PFSK-1 (cell line): ENCODE measurements at regions not wholly inside any gene's neighbourhood (a gene's known extent, or its start where the extent isn't known, plus 50 kb on each side); places are given as distances from the start of the nearest gene placed in this dataset.

Experiments
- FOXP2 ChIP-seq: optimal IDR thresholded peaks from 2 replicates; pipeline ENCODE3; 2011; ENCODE audit warnings: borderline replicate concordance, control low read depth, inconsistent platforms; ENCODE audit not compliant: insufficient read depth; ENCODE audit errors: extremely low read length, extremely low read depth
- POLR2AphosphoS5 ChIP-seq: IDR thresholded peaks from 2 replicates; pipeline ENCODE4 v1.6.1; 2012; ENCODE audit warnings: low read depth, mild to moderate bottlenecking, control low read depth, low read length, moderate library complexity
- SIN3A ChIP-seq: IDR thresholded peaks from 2 replicates; pipeline ENCODE4 v1.6.1; 2012; ENCODE audit warnings: mild to moderate bottlenecking, low read length, moderate library complexity, borderline replicate concordance; ENCODE audit not compliant: insufficient read depth
- TAF1 ChIP-seq: IDR thresholded peaks from 2 replicates; pipeline ENCODE4 v1.6.1; 2012; ENCODE audit warnings: low read length, control low read depth, borderline replicate concordance; ENCODE audit not compliant: insufficient read depth
- TF ChIP-seq, protein P1 (sequence below), 2 experiments: IDR thresholded peaks; 2 replicates each; pipeline versions ENCODE4 v1.6.1 to v1.8.0; 2011 to 2012; ENCODE audit warnings: low read depth in 2 of 2, low read length in 2 of 2, control low read depth in 1 of 2, inconsistent platforms in 1 of 2, mild to moderate bottlenecking in 1 of 2, moderate library complexity in 1 of 2; ENCODE audit not compliant: insufficient read depth in 1 of 2

GRCh38 chr6:166014966-166015365 lies 152.7 kb downstream of the TBXT start:
- TF ChIP-seq TAF1 = no peak
- no peak for TF ChIP-seq POLR2AphosphoS5
- no peak for TF ChIP-seq SIN3A
- no peak for TF ChIP-seq FOXP2
- TF ChIP-seq, protein P1, sequence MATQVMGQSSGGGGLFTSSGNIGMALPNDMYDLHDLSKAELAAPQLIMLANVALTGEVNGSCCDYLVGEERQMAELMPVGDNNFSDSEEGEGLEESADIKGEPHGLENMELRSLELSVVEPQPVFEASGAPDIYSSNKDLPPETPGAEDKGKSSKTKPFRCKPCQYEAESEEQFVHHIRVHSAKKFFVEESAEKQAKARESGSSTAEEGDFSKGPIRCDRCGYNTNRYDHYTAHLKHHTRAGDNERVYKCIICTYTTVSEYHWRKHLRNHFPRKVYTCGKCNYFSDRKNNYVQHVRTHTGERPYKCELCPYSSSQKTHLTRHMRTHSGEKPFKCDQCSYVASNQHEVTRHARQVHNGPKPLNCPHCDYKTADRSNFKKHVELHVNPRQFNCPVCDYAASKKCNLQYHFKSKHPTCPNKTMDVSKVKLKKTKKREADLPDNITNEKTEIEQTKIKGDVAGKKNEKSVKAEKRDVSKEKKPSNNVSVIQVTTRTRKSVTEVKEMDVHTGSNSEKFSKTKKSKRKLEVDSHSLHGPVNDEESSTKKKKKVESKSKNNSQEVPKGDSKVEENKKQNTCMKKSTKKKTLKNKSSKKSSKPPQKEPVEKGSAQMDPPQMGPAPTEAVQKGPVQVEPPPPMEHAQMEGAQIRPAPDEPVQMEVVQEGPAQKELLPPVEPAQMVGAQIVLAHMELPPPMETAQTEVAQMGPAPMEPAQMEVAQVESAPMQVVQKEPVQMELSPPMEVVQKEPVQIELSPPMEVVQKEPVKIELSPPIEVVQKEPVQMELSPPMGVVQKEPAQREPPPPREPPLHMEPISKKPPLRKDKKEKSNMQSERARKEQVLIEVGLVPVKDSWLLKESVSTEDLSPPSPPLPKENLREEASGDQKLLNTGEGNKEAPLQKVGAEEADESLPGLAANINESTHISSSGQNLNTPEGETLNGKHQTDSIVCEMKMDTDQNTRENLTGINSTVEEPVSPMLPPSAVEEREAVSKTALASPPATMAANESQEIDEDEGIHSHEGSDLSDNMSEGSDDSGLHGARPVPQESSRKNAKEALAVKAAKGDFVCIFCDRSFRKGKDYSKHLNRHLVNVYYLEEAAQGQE (IDR thresholded peaks at IDR 0.05; ENCODE audit: insufficient read depth in 1 of 2, low read depth in 2 of 2, low read length in 2 of 2) = no peak

DNA sequence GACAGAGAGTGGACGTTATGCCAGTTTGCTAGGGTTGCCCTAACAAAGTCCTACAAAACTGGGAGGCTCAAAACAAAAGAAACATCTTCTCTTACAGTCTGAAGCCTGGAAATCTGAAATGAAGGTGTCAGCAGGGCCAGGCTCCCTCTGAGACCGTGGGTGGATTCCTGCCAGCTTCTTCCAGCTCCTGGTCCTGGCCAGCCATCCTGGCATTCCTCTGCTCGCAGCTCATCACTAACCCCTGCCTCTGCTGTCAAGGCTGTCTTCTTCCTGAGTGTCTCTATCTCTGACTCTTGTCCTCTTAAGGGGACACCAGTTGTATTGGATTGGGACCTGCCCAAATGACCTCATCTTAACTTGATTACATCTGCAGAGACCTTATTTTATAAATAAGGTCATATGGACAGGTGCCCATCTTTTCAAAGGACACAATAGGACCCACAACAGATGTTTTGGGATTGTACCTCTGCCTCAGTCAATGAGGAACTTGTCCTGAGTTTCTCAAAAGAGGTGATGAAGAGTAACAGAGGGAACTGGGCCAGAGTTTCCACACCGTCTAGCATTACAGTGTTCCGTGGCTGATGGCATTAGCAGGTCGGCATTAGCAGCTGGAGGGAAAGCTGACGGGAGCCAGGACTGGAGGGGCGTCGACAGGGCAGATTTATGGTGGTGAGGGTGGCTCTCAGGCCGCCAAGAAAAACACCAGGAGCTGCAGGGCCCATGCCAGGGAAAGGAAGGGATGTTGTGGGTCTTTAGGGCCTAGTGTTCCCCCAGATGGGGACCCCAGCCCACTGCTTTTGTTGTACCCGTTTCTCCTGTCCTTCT lies 157.3 kb downstream of the TBXT start:
- TF ChIP-seq SIN3A = no peak
- no peak for TF ChIP-seq FOXP2
- no peak for TF ChIP-seq POLR2AphosphoS5
- TF ChIP-seq, protein P1 (IDR thresholded peaks at IDR 0.05; ENCODE audit: insufficient read depth in 1 of 2, low read depth in 2 of 2, low read length in 2 of 2) = no peak

DNA sequence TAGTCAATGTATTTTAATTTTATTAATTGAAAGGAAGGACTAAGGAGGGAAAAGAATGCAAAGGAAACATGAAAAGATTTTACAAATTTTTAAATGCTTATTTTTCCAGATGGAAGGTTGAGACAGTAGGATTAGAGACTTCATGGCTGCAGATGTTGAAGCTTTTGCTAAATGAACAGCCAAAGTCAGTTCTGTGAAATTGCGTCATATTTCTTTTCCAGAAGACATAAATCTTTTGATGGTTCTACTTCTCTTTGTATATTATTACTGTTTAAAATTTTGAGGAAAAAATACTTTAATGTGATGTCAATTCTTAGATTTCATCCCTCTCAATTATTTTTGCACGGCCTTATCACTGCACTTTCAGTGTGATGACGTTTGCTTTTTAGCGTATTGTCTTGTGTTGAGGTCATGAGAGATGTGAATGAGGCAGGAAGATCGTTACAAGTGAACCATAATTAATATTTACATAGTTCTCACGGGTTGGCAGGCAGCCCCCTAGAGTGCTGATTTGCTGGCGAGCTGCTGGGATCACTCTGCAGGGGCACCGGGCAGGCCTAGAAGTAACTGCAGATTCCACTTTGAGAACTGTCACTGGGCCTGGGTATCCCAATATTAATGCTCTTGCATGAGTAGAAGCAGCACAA lies 158.1 kb downstream of the TBXT start:
- TF ChIP-seq FOXP2 (no peak), TAF1 (0 out of 2 replicates have a peak, but pooled peaks have one; percentile 32)
- TF ChIP-seq, protein P1 (IDR thresholded peaks at IDR 0.05; ENCODE audit: insufficient read depth in 1 of 2, low read depth in 2 of 2, low read length in 2 of 2) = no peak

DNA sequence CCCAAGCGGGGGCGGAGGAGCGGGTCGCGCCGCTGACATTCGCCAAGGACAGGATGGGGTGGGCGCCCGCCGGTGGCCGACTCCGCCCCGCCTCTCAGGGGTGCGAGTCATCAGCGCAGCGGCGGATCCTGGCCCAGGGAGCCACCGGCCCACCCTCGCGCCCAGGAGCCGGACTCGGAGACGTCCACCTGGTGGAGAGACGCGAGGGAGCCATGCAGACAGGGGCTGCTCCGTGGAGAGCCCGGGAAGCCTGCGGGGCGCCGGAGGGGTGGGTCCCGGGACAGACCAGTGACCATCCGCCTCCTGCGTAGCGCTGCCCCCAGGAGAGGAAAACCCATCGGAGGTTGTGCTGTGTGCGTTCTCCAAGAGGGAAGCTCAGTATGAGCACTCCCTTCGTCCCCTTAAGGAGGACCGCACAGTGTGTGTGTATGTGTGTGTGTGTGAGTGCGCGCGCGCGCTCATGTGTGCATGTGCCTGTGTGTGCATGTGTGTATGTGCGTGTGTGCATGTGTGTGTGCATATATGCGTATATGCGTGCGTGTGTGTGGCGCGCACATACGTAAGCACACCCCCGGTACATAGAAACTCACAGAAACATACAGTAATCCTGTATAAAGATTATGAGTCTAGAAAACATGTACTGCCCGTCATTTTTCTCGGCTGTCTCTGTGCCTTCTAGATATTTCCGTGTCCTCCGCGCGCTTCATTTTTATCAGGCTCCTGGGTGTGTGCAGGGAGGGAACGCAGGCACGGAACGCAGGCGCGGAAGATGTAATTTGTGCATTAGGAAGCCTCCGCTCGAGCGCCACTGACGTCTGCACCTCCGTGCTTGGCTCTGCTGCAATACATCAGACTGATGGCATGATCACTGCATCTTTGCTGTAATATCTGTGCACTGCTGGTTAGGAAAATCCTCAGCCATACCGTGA lies 158.9 kb downstream of the TBXT start:
- TF ChIP-seq TAF1 (peak; percentile 57; the same call in 1 of the 2 replicates), SIN3A (no peak), POLR2AphosphoS5 (peak; percentile 72)
